ENCODE measurements at regions not wholly inside any gene's neighbourhood (a gene's known extent, or its start where the extent isn't known, plus 50 kb on each side); places are given as distances from the start of the nearest gene placed in this dataset.

- H3K79me2 ChIP-seq (ENCODE audit: control insufficient read depth, insufficient read depth, low read length) = no peaks in the 10 kb centered on the region
- FAIRE-seq (no peak), ATAC-seq (no peak), DNase-seq (ENCODE audit: low read depth, low spot score) (no peak)
- POLR2A ChIA-PET = no interaction called here
- H3K27me3 ChIP-seq (replicated peaks in 1 of 2; ENCODE audit: control insufficient read depth in 2 of 2, insufficient read depth in 2 of 2, low read length in 1 of 2) = no peaks in the 10 kb centered on the region
- TF ChIP-seq SREBF1 (IDR thresholded peaks at IDR 0.05; ENCODE audit: low read length) (no peak), E2F4 (IDR thresholded peaks at IDR 0.05; ENCODE audit: low read depth, low read length) (no peak), EGR1 (IDR thresholded peaks at IDR 0.05; ENCODE audit: borderline replicate concordance in 1 of 2, low read depth in 2 of 2, low read length in 2 of 2) (no peak), SMC3 (IDR thresholded peaks at IDR 0.05; ENCODE audit: borderline replicate concordance, low read length) (no peak), ZZZ3 (IDR thresholded peaks at IDR 0.05; ENCODE audit: control insufficient read depth, insufficient read length, low read depth) (no peak), ZNF592 (IDR thresholded peaks at IDR 0.05) (no peak), BRCA1 (IDR thresholded peaks at IDR 0.05; ENCODE audit: low read depth, low read length) (no peak), ZNF24 (IDR thresholded peaks at IDR 0.05) (no peak)
- WGBS (ENCODE audit: insufficient coverage, insufficient replicate concordance, low lambda C conversion rate, missing lambda C conversion rate) = 48% methylated on average over 3 of the region's 3 CpGs
- no peaks in the 10 kb centered on the region for H3K9me3 ChIP-seq (replicated peaks; ENCODE audit: control insufficient read depth, insufficient read depth, low read length)
- intact Hi-C loops (cut with micrococcal nuclease; ENCODE audit: unreplicated experiment) (no loop called here), in situ Hi-C loops (cut with MboI) (no loop called here)
- H2AFZ ChIP-seq (ENCODE audit: control insufficient read depth, low read depth, low read length) = no peak overlapping the region
- H3K27ac ChIP-seq (ENCODE audit: control insufficient read depth, insufficient read depth) = no peak overlapping the region
- H3K4me1 ChIP-seq (ENCODE audit: control insufficient read depth, insufficient read depth, low read length) = no peaks in the 10 kb centered on the region
- H3K4me2 ChIP-seq (ENCODE audit: control insufficient read depth, insufficient read depth) = no peak overlapping the region
- BruUV-seq (replicated peaks) = no TSS peak
- no peak overlapping the region for H3K4me3 ChIP-seq
- H3K36me3 ChIP-seq (ENCODE audit: control insufficient read depth in 2 of 2, insufficient read depth in 2 of 2, low read length in 1 of 2) = no peaks in the 10 kb centered on the region
- CTCF ChIA-PET = no interaction called here
- RAD21 ChIA-PET (ENCODE audit: unreplicated experiment) = no interaction called here
- no peaks in the 10 kb centered on the region for H4K20me1 ChIP-seq (ENCODE audit: control insufficient read depth, insufficient read depth)
- no peak overlapping the region for H3K9ac ChIP-seq (ENCODE audit: control insufficient read depth, insufficient read depth, low read length)
- SMC1A ChIA-PET (ENCODE audit: uncharacterized antibody, unreplicated experiment) = no interaction called here
Measured at GRCh38 chr16:26386096-26386495, 680.6 kb upstream of the C16orf82 start.

All from GM12878 (cell line).